CD4-positive, alpha-beta T cell (primary cell): ENCODE measurements at regions not wholly inside any gene's neighbourhood (a gene's known extent, or its start where the extent isn't known, plus 50 kb on each side); places are given as distances from the start of the nearest gene placed in this dataset.

Source experiments
- ATAC-seq: fragments of 200-7000 bp; cut with Tn5 transposase; one replicate; pipeline ENCODE4 v1.10.0; 2022; ENCODE audit warnings: mild to moderate bottlenecking; ENCODE audit not compliant: poor library complexity
- CTCF ChIA-PET: fragments of 350-600 bp; sonication (Branson Sonifier 250); formaldehyde crosslinking; loops from one replicate; lab custom pipeline; 2021; ENCODE audit warnings: antibody characterized with exemption, inconsistent platforms; lab: Charles Lee
- POLR2A ChIA-PET: fragments of 350-600 bp; sonication (Branson Sonifier 250); formaldehyde crosslinking; loops from one replicate; lab custom pipeline; 2021; ENCODE audit warnings: antibody characterized with exemption, inconsistent platforms; lab: Charles Lee
- DNase-seq, 14 experiments: peaks; one replicate each; pipeline ENCODE4 v3.0.0-alpha.2; 2013 to 2020; ENCODE audit warnings: mixed read lengths in 2 of 14
- H3K27ac ChIP-seq, 2 donors: one replicate each; pipeline versions ENCODE4 v1.5.1 to v1.7.0; 2013; ENCODE audit warnings: low read length in 2 of 2, low read depth in 1 of 2, mild to moderate bottlenecking in 1 of 2
- H3K27me3 ChIP-seq, 2 experiments: 1 replicate in 1 of 2; 2 replicates in 1 of 2; pipeline versions ENCODE4 v1.6.1 to v1.7.0; 2013; ENCODE audit warnings: low read length in 2 of 2, control low read depth in 1 of 2, mild to moderate bottlenecking in 1 of 2, moderate library complexity in 1 of 2; ENCODE audit not compliant: insufficient read depth in 2 of 2, control insufficient read depth in 1 of 2
- H3K36me3 ChIP-seq: one replicate; pipeline ENCODE4 v1.6.1; 2013; ENCODE audit warnings: low read length, control low read depth; ENCODE audit not compliant: insufficient read depth
- H3K4me1 ChIP-seq: one replicate; pipeline ENCODE4 v1.6.1; 2013; ENCODE audit warnings: low read length, control low read depth; ENCODE audit not compliant: insufficient read depth
- H3K4me3 ChIP-seq: one replicate; pipeline ENCODE4 v1.5.1; 2013; ENCODE audit warnings: mild to moderate bottlenecking, low read length, moderate library complexity
- H3K9me3 ChIP-seq, 2 experiments: 1 replicate in 1 of 2; 2 replicates in 1 of 2; pipeline versions ENCODE4 v1.6.1 to v1.7.0; 2013; ENCODE audit warnings: low read length in 2 of 2, mild to moderate bottlenecking in 2 of 2, control low read depth in 1 of 2, moderate library complexity in 1 of 2; ENCODE audit not compliant: control insufficient read depth in 1 of 2, insufficient read depth in 1 of 2
- H3K27ac Mint-ChIP-seq: one replicate; pipeline ENCODE4 v1.8.0; 2020; ENCODE audit warnings: mixed read lengths
- H3K27me3 Mint-ChIP-seq: one replicate; pipeline ENCODE4 v1.8.0; 2021; ENCODE audit warnings: mixed read lengths
- H3K36me3 Mint-ChIP-seq: one replicate; pipeline ENCODE4 v1.8.0; 2021; ENCODE audit warnings: low read depth, mixed read lengths
- H3K4me1 Mint-ChIP-seq: one replicate; pipeline ENCODE4 v1.8.0; 2021; ENCODE audit warnings: low read depth, mixed read lengths
- H3K4me3 Mint-ChIP-seq: one replicate; pipeline ENCODE4 v1.8.0; 2020; ENCODE audit warnings: mild to moderate bottlenecking, mixed read lengths
- H3K9me3 Mint-ChIP-seq: one replicate; pipeline ENCODE4 v1.8.0; 2020; ENCODE audit warnings: mixed read lengths
- intact Hi-C, 2 experiments: fragments of 100-400 bp; cut with DNase I in 1 of 2; cut with micrococcal nuclease in 1 of 2; formaldehyde crosslinking; loops; one replicate each; pipeline versions ENCODE4 v1.15.1 to v1.9.0; 2023 to 2025; cut with DNase I, micrococcal nuclease
- TF ChIP-seq, protein P1 (sequence below): fragments of 200-600 bp; IDR thresholded peaks from one replicate; pipeline ENCODE4 v1.8.0; 2022; ENCODE audit warnings: antibody characterized with exemption, mild to moderate bottlenecking

DNA sequence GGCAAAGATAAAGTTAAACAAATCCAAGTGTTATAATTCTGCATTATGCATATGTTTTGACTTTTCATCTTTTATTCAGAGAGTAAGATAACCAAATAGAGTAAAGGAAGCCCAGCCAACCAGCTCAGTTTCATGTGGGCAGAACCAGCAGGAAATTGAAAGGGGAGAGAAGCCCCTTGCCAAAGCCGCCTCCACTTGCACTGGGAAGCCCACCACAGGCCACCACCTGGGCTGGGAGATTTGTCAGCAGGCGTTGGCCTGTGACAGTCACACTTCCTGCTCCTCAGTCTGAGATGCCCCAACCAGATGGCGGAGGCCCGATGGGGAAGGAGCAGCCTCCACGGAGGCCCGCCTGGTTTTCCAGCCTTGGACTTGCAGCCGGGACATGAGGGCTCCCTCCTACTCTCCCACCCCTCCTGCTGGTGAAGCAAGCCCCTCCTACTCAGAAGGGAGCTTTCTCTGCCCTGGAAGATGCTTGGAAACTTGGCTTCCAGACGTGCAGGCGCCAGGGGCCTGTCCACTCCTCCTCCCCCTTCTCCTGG is 166.8 kb upstream of the SULF2 start:
- no peak overlapping the region for H3K27ac Mint-ChIP-seq

DNA sequence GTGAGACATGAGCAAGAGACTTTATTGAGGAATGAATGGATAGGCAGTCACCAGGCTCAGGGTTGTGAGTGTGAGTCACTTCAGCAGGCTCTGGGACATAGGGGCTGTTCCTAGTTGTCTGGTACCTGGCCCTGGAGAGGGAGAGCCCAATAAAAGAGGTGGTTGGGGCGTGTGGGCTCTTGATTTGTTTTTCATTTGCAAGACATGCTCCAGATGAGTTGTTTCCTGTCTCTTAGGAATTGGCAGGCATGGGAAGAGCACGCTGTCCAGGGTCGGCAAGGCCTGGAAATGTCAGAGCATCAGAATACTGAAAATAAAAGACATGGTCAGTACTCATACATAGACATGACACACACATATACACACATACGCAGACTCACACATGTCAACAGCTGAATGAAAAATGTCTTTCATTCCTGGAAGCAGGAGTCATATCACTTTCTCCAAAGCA is 166.3 kb upstream of the SULF2 start:
- no peaks in the 10 kb centered on the region for H3K9me3 Mint-ChIP-seq
- H3K36me3 Mint-ChIP-seq: no peaks in the 10 kb centered on the region
- ATAC-seq (no peak), DNase-seq (no peak)
- no peaks in the 10 kb centered on the region for H3K27me3 ChIP-seq
- peaks cover 0 to 5% of the 10 kb centered on the region in 2 experiments for H3K9me3 ChIP-seq
- no peaks in the 10 kb centered on the region for H3K4me1 ChIP-seq
- ChIA-PET CTCF (no interaction called here), POLR2A (no interaction called here)
- no peak overlapping the region for H3K27ac ChIP-seq
- intact Hi-C loops: no loop called here
- no peak overlapping the region for H3K4me3 Mint-ChIP-seq
- no peak overlapping the region for H3K4me3 ChIP-seq
- peaks cover 10% of the 10 kb centered on the region for H3K27me3 Mint-ChIP-seq
- no peaks in the 10 kb centered on the region for H3K36me3 ChIP-seq
- H3K27ac Mint-ChIP-seq: no peak overlapping the region
- TF ChIP-seq, protein P1, sequence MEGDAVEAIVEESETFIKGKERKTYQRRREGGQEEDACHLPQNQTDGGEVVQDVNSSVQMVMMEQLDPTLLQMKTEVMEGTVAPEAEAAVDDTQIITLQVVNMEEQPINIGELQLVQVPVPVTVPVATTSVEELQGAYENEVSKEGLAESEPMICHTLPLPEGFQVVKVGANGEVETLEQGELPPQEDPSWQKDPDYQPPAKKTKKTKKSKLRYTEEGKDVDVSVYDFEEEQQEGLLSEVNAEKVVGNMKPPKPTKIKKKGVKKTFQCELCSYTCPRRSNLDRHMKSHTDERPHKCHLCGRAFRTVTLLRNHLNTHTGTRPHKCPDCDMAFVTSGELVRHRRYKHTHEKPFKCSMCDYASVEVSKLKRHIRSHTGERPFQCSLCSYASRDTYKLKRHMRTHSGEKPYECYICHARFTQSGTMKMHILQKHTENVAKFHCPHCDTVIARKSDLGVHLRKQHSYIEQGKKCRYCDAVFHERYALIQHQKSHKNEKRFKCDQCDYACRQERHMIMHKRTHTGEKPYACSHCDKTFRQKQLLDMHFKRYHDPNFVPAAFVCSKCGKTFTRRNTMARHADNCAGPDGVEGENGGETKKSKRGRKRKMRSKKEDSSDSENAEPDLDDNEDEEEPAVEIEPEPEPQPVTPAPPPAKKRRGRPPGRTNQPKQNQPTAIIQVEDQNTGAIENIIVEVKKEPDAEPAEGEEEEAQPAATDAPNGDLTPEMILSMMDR: no peak
- H3K4me1 Mint-ChIP-seq: no peaks in the 10 kb centered on the region

More for the DNA sequence above, 166.8 kb upstream of the SULF2 start:
- ATAC-seq (no peak), DNase-seq (no peak)
- no peaks in the 10 kb centered on the region for H3K36me3 ChIP-seq
- TF ChIP-seq, protein P1: no peak
- CTCF ChIA-PET: no interaction called here
- intact Hi-C loops: no loop called here
- Mint-ChIP-seq H3K36me3 (no peaks in the 10 kb centered on the region), H3K9me3 (no peaks in the 10 kb centered on the region), H3K27me3 (peaks cover 10% of the 10 kb centered on the region), H3K4me1 (no peaks in the 10 kb centered on the region), H3K4me3 (no peak overlapping the region)
- no peak overlapping the region for H3K27ac ChIP-seq
- no peak overlapping the region for H3K4me3 ChIP-seq
- H3K4me1 ChIP-seq: no peaks in the 10 kb centered on the region
- H3K27me3 ChIP-seq: no peaks in the 10 kb centered on the region
- H3K9me3 ChIP-seq: peaks cover 0 to 5% of the 10 kb centered on the region in 2 experiments
- POLR2A ChIA-PET: no interaction called here

DNA sequence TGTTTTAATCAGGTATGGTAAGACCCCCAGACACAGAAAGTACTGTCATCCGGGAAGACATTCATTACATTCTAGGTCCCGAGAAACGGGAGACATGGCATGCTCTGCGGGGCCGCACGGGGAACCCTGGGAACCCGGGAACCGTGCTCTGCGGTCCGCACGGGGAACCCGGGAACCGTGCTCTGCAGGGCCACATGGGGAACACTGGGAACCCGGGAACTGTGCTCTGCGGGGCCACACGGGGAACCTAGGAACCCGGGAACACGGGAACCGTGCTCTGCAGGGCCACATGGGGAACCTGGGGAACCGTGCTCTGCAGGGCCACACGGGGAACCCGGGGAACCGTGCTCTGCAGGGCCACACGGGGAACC is 165.6 kb upstream of the SULF2 start:
- Mint-ChIP-seq H3K4me3 (no peak overlapping the region), H3K36me3 (no peaks in the 10 kb centered on the region), H3K27me3 (peaks cover 10% of the 10 kb centered on the region), H3K4me1 (no peaks in the 10 kb centered on the region), H3K27ac (no peak overlapping the region), H3K9me3 (no peaks in the 10 kb centered on the region)
- H3K4me1 ChIP-seq: no peaks in the 10 kb centered on the region
- TF ChIP-seq, protein P1: no peak
- H3K27ac ChIP-seq: no peak overlapping the region
- H3K36me3 ChIP-seq: no peaks in the 10 kb centered on the region
- peaks cover 0 to 5% of the 10 kb centered on the region in 2 experiments for H3K9me3 ChIP-seq
- intact Hi-C loops: no loop called here
- no peak overlapping the region for H3K4me3 ChIP-seq
- ChIA-PET CTCF (no interaction called here), POLR2A (no interaction called here)
- ATAC-seq: no peak
- H3K27me3 ChIP-seq: no peaks in the 10 kb centered on the region
- DNase-seq: no peak
